ENCODE measurements at regions not wholly inside any gene's neighbourhood (a gene's known extent, or its start where the extent isn't known, plus 50 kb on each side); places are given as distances from the start of the nearest gene placed in this dataset.
"Not testable (repeated sequence)": the region's sequence is repeated elsewhere in the genome, so short reads cannot be mapped to it uniquely, and the experiment has no call there.

- DNase-seq = no peak
Measured at GRCh38 chr2:34241905-34242762, 643.0 kb upstream of the FAM98A start.

GRCh38 chr2:34239511-34239910 is 640.4 kb upstream of the FAM98A start:
- DNase-seq = no peak

- no peak for DNase-seq
Measured at GRCh38 chr2:34234823-34235222, 635.7 kb upstream of the FAM98A start.

GRCh38 chr2:34229998-34230397 is 630.9 kb upstream of the FAM98A start:
- DNase-seq = no peak

- no peak for DNase-seq
Measured at GRCh38 chr2:34215174-34215573, 616.1 kb upstream of the FAM98A start.

- DNase-seq = not testable (repeated sequence)
Measured at GRCh38 chr2:34210382-34210781, 611.3 kb upstream of the FAM98A start.

- DNase-seq = no peak
Measured at GRCh38 chr2:34204560-34204959, 605.5 kb upstream of the FAM98A start.

GRCh38 chr2:34201099-34201498 is 602.0 kb upstream of the FAM98A start:
- DNase-seq = no peak

- DNase-seq = no peak
Measured at GRCh38 chr2:34199971-34200370, 600.9 kb upstream of the FAM98A start.

- no peak for DNase-seq
Measured at GRCh38 chr2:34193164-34193563, 594.1 kb upstream of the FAM98A start.

GRCh38 chr2:34188464-34189303 is 589.6 kb upstream of the FAM98A start:
- no peak for DNase-seq

- no peak for DNase-seq
Measured at GRCh38 chr2:34179511-34179910, 580.4 kb upstream of the FAM98A start.

GRCh38 chr2:34178482-34178881 is 579.4 kb upstream of the FAM98A start:
- no peak for DNase-seq

- no peak for DNase-seq
Measured at GRCh38 chr2:34176693-34177092, 577.6 kb upstream of the FAM98A start.

GRCh38 chr2:34174506-34174905 is 575.4 kb upstream of the FAM98A start:
- no peak for DNase-seq

GRCh38 chr2:34162231-34162630 is 563.1 kb upstream of the FAM98A start:
- no peak for DNase-seq

- DNase-seq = no peak
Measured at GRCh38 chr2:34161549-34161948, 562.5 kb upstream of the FAM98A start.

GRCh38 chr2:34159901-34160300 is 560.8 kb upstream of the FAM98A start:
- DNase-seq = no peak

- no peak for DNase-seq
Measured at GRCh38 chr2:34153484-34153883, 554.4 kb upstream of the FAM98A start.

GRCh38 chr2:34147780-34148179 is 548.7 kb upstream of the FAM98A start:
- DNase-seq = no peak

GRCh38 chr2:34143149-34143548 is 544.0 kb upstream of the FAM98A start:
- no peak for DNase-seq

GRCh38 chr2:34142531-34143008 is 543.5 kb upstream of the FAM98A start:
- DNase-seq = not testable (repeated sequence)

GRCh38 chr2:34133065-34133464 is 534.0 kb upstream of the FAM98A start:
- DNase-seq = not testable (repeated sequence)

GRCh38 chr2:34126279-34126678 is 527.2 kb upstream of the FAM98A start:
- no peak for DNase-seq

Data from NCI-H2227 treated with DMSO at 0.1 percent for 48 hours (cell line).